Nephron (organoid): ENCODE measurements at regions not wholly inside any gene's neighbourhood (a gene's known extent, or its start where the extent isn't known, plus 50 kb on each side); places are given as distances from the start of the nearest gene placed in this dataset.

Experiments used
- H3K27ac Mint-ChIP-seq, 3 experiments: 2 replicates each; pipeline ENCODE4 v1.8.0; 2020; ENCODE audit warnings: mixed read lengths in 3 of 3, mild to moderate bottlenecking in 2 of 3, moderate library complexity in 1 of 3
- H3K27me3 Mint-ChIP-seq: 2 replicates; pipeline ENCODE4 v1.8.0; 2021; ENCODE audit warnings: low read depth, mild to moderate bottlenecking, moderate library complexity, mixed read lengths
- H3K36me3 Mint-ChIP-seq: 2 replicates; pipeline ENCODE4 v1.8.0; 2020; ENCODE audit warnings: low read depth, mixed read lengths
- H3K4me1 Mint-ChIP-seq: 2 replicates; pipeline ENCODE4 v1.8.0; 2020; ENCODE audit warnings: mixed read lengths
- H3K4me3 Mint-ChIP-seq, 3 experiments: 2 replicates each; pipeline ENCODE4 v1.8.0; 2020; ENCODE audit warnings: mild to moderate bottlenecking in 3 of 3, mixed read lengths in 3 of 3, moderate library complexity in 2 of 3
- H3K9me3 Mint-ChIP-seq: 2 replicates; pipeline ENCODE4 v1.8.0; 2020; ENCODE audit warnings: mixed read lengths
- TF ChIP-seq, protein P1 (sequence below), 3 experiments: fragments of 200-600 bp; sonication (generic); IDR thresholded peaks; one replicate each; pipeline ENCODE4 v1.5.0; 2021; ENCODE audit warnings: antibody characterized with exemption in 3 of 3; ENCODE audit not compliant: unreplicated experiment in 3 of 3

DNA sequence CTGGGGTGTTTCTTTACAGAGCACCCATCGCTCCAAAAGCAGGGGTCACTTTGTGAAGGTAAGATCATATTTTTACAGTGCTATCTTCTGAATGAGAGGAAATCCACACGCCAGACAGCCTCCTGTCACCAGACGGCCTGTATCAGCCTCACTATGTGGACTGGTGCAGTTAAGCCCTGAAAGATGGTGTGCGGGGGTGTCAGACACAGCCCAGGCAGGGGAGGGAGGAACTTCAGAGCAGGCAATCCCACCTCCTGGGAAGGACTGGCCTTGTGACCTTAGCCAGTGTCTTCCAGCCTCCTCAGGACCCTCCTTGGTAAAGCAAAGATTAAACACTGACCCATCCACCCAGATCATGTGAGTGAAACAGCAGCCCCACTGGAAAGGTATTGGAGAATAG, 249.4 kb upstream of the CTAGE1 start:
- TF ChIP-seq, protein P1, sequence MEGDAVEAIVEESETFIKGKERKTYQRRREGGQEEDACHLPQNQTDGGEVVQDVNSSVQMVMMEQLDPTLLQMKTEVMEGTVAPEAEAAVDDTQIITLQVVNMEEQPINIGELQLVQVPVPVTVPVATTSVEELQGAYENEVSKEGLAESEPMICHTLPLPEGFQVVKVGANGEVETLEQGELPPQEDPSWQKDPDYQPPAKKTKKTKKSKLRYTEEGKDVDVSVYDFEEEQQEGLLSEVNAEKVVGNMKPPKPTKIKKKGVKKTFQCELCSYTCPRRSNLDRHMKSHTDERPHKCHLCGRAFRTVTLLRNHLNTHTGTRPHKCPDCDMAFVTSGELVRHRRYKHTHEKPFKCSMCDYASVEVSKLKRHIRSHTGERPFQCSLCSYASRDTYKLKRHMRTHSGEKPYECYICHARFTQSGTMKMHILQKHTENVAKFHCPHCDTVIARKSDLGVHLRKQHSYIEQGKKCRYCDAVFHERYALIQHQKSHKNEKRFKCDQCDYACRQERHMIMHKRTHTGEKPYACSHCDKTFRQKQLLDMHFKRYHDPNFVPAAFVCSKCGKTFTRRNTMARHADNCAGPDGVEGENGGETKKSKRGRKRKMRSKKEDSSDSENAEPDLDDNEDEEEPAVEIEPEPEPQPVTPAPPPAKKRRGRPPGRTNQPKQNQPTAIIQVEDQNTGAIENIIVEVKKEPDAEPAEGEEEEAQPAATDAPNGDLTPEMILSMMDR (IDR thresholded peaks at IDR 0.05; ENCODE audit: unreplicated experiment in 3 of 3), result no peak
- Mint-ChIP-seq H3K36me3 (peaks cover 11% of the 10 kb centered on the region), H3K4me1 (peaks cover 13% of the 10 kb centered on the region), H3K27me3 (no peaks in the 10 kb centered on the region), H3K4me3 (no peak overlapping the region), H3K27ac (peak overlapping the region in 1 of 3 experiments; percentile 2), H3K9me3 (peaks cover 31% of the 10 kb centered on the region)

- Mint-ChIP-seq H3K4me3 (no peak overlapping the region), H3K4me1 (peaks cover 13% of the 10 kb centered on the region), H3K36me3 (peaks cover 11% of the 10 kb centered on the region), H3K9me3 (peaks cover 27% of the 10 kb centered on the region), H3K27ac (peak overlapping the region in 2 of 3 experiments; percentile 2 to 5), H3K27me3 (no peaks in the 10 kb centered on the region)
- TF ChIP-seq, protein P1 (IDR thresholded peaks at IDR 0.05; ENCODE audit: unreplicated experiment in 3 of 3), result no peak
Observed at GRCh38 chr18:22667616-22668422, 250.1 kb upstream of the CTAGE1 start.

GRCh38 chr18:22668496-22668895, 250.8 kb upstream of the CTAGE1 start:
- no peak overlapping the region for H3K4me3 Mint-ChIP-seq

GRCh38 chr18:22670914-22671313, 253.2 kb upstream of the CTAGE1 start:
- H3K4me1 Mint-ChIP-seq, result peaks cover 13% of the 10 kb centered on the region
- H3K9me3 Mint-ChIP-seq, result peaks cover 10% of the 10 kb centered on the region
- H3K36me3 Mint-ChIP-seq, result peaks cover 3% of the 10 kb centered on the region
- TF ChIP-seq, protein P1 (IDR thresholded peaks at IDR 0.05; ENCODE audit: unreplicated experiment in 3 of 3), result no peak
- no peak overlapping the region for H3K4me3 Mint-ChIP-seq
- H3K27ac Mint-ChIP-seq, result no peak overlapping the region
- H3K27me3 Mint-ChIP-seq, result no peaks in the 10 kb centered on the region

More at GRCh38 chr18:22668496-22668895, 250.8 kb upstream of the CTAGE1 start:
- Mint-ChIP-seq H3K9me3 (peaks cover 20% of the 10 kb centered on the region), H3K27ac (no peak overlapping the region), H3K27me3 (no peaks in the 10 kb centered on the region), H3K4me1 (peaks cover 13% of the 10 kb centered on the region), H3K36me3 (peaks cover 11% of the 10 kb centered on the region)
- TF ChIP-seq, protein P1 (IDR thresholded peaks at IDR 0.05; ENCODE audit: unreplicated experiment in 3 of 3), result no peak

- H3K36me3 Mint-ChIP-seq, result no peaks in the 10 kb centered on the region
- TF ChIP-seq, protein P1 (IDR thresholded peaks at IDR 0.05; ENCODE audit: unreplicated experiment in 3 of 3), result no peak
- H3K27me3 Mint-ChIP-seq, result no peaks in the 10 kb centered on the region
- H3K9me3 Mint-ChIP-seq, result peaks cover 7% of the 10 kb centered on the region
- no peak overlapping the region for H3K4me3 Mint-ChIP-seq
- H3K27ac Mint-ChIP-seq, result no peak overlapping the region
- peaks cover 10% of the 10 kb centered on the region for H3K4me1 Mint-ChIP-seq
Observed at GRCh38 chr18:22673182-22673862, 255.6 kb upstream of the CTAGE1 start.
